ENCODE measurements at regions not wholly inside any gene's neighbourhood (a gene's known extent, or its start where the extent isn't known, plus 50 kb on each side); places are given as distances from the start of the nearest gene placed in this dataset.
"Not testable (repeated sequence)": the region's sequence is repeated elsewhere in the genome, so short reads cannot be mapped to it uniquely, and the experiment has no call there.

GRCh38 chr7:24082826-24083225 is 201.2 kb upstream of the NPY start:
- no peak for DNase-seq (ENCODE audit: low spot score in 2 of 2)
- no peak for TF ChIP-seq POLR2A (IDR thresholded peaks at IDR 0.05)
- TF ChIP-seq, protein P1, sequence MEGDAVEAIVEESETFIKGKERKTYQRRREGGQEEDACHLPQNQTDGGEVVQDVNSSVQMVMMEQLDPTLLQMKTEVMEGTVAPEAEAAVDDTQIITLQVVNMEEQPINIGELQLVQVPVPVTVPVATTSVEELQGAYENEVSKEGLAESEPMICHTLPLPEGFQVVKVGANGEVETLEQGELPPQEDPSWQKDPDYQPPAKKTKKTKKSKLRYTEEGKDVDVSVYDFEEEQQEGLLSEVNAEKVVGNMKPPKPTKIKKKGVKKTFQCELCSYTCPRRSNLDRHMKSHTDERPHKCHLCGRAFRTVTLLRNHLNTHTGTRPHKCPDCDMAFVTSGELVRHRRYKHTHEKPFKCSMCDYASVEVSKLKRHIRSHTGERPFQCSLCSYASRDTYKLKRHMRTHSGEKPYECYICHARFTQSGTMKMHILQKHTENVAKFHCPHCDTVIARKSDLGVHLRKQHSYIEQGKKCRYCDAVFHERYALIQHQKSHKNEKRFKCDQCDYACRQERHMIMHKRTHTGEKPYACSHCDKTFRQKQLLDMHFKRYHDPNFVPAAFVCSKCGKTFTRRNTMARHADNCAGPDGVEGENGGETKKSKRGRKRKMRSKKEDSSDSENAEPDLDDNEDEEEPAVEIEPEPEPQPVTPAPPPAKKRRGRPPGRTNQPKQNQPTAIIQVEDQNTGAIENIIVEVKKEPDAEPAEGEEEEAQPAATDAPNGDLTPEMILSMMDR (IDR thresholded peaks at IDR 0.05) = no peak
- intact Hi-C loops (cut with DNase I; ENCODE audit: low total_unique reads) = no loop called here
- no peak overlapping the region for H3K4me3 ChIP-seq (ENCODE audit: low read depth, poor library complexity, severe bottlenecking)
- WGBS, 2 donors = 62 to 78% methylated on average over 2 of the region's 2 CpGs

- TF ChIP-seq, protein P1 (IDR thresholded peaks at IDR 0.05) = no peak
- no peak for TF ChIP-seq POLR2A (IDR thresholded peaks at IDR 0.05)
- intact Hi-C loops (cut with DNase I; ENCODE audit: low total_unique reads) = no loop called here
- DNase-seq (ENCODE audit: low spot score in 2 of 2) = no peak
- H3K4me3 ChIP-seq (ENCODE audit: low read depth, poor library complexity, severe bottlenecking) = no peak overlapping the region
Observed at GRCh38 chr7:24102988-24103387, 181.0 kb upstream of the NPY start.

- TF ChIP-seq POLR2A (IDR thresholded peaks at IDR 0.05) = no peak
- TF ChIP-seq, protein P1 (IDR thresholded peaks at IDR 0.05) = no peak
- 61 to 63% methylated on average over 1 of the region's 1 CpG for WGBS, 2 donors
- DNase-seq (ENCODE audit: low spot score in 2 of 2) = no peak
- H3K4me3 ChIP-seq (ENCODE audit: low read depth, poor library complexity, severe bottlenecking) = no peak overlapping the region
- intact Hi-C loops (cut with DNase I; ENCODE audit: low total_unique reads) = no loop called here
Observed at GRCh38 chr7:24108906-24109376, 175.0 kb upstream of the NPY start.

DNA sequence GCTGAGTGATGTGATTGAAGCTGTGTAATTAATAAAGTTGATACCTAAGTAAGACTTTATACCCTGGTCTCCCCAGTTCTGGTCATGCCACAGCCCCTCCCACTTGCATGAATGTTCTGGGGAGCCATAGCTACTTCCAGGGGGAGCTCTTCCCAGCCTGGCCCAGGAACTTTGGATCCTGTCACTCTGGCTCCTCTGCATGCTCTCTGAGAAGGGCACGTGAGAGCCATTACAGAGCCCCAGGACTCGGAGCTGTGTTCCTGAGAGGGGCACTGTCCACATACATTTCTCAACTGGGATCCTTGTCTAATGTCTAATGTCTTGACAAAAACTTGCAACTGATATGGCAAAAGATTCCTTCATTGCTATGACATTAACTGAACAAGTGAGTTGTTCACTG is 173.9 kb upstream of the NPY start:
- TF ChIP-seq, protein P1 (IDR thresholded peaks at IDR 0.05) = no peak
- TF ChIP-seq POLR2A (IDR thresholded peaks at IDR 0.05) = no peak
- DNase-seq (ENCODE audit: low spot score in 2 of 2) = no peak
- no peak overlapping the region for H3K4me3 ChIP-seq (ENCODE audit: low read depth, poor library complexity, severe bottlenecking)
- 50 to 62% methylated on average over 2 of the region's 2 CpGs for WGBS, 2 donors
- intact Hi-C loops (cut with DNase I; ENCODE audit: low total_unique reads) = no loop called here

DNA sequence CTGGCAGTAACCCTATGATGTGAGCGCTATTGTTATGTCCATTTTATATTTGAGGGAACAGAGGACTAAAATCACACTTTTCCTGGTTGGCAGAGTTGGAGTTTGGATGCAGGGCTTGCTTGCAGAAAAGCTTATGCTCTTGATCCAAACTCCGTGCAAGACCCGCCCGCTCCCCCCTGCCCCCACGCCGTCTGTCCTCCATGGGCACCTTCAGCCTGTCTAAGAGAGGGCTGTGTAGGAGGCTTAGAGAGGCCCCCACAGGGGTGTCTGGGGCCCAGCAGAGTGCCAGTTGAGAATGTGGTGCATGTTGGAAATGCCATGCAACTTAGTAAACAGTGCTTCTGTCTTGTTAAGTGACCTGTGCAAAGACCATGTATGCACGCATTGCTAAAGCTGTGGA is 170.5 kb upstream of the NPY start:
- intact Hi-C loops (cut with DNase I; ENCODE audit: low total_unique reads) = no loop called here
- WGBS, 2 donors = 88 to 93% methylated on average over 7 of the region's 7 CpGs
- no peak for DNase-seq (ENCODE audit: low spot score in 2 of 2)
- TF ChIP-seq POLR2A (IDR thresholded peaks at IDR 0.05) = no peak
- TF ChIP-seq, protein P1 (IDR thresholded peaks at IDR 0.05) = no peak
- no peak overlapping the region for H3K4me3 ChIP-seq (ENCODE audit: low read depth, poor library complexity, severe bottlenecking)

DNA sequence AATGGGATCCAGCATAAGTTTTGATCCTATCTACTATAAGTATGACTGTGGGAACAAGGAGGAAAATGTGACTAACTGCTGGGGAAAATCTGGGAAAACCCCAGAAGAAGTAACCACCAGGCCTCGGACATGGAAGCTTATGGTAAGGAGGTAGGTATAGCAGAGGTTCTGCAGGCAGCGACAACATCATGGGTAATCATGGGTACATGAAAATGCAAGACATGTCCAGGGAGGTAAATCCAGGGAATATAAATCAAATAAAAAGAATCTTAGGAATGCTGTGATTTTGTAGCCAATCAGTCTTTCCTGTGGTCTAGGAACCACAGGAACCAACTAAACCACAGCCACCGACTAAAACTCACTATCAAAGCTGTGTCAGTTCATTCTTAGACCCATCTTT is 168.3 kb upstream of the NPY start:
- TF ChIP-seq POLR2A (IDR thresholded peaks at IDR 0.05) = no peak
- intact Hi-C loops (cut with DNase I; ENCODE audit: low total_unique reads) = no loop called here
- 72 to 75% methylated on average over 3 of the region's 3 CpGs for WGBS, 2 donors
- DNase-seq (ENCODE audit: low spot score in 2 of 2) = no peak
- no peak overlapping the region for H3K4me3 ChIP-seq (ENCODE audit: low read depth, poor library complexity, severe bottlenecking)

- intact Hi-C loops (cut with DNase I; ENCODE audit: low total_unique reads); H3K4me3 ChIP-seq (ENCODE audit: low read depth, poor library complexity, severe bottlenecking); DNase-seq (ENCODE audit: low spot score in 2 of 2): not testable (repeated sequence)
- WGBS, 2 donors = 74 to 78% methylated on average over 6 to 7 of the region's 7 CpGs
Observed at GRCh38 chr7:24117903-24118499, 166.0 kb upstream of the NPY start.

Measured in lower leg skin (tissue), 4 donors.